Activated T-helper 17 cell treated with anti-CD3 and anti-CD28 coated beads, Interleukin-2, amount 50 U/mL, for 72 hours (primary cell): ENCODE measurements at regions not wholly inside any gene's neighbourhood (a gene's known extent, or its start where the extent isn't known, plus 50 kb on each side); places are given as distances from the start of the nearest gene placed in this dataset.

Experiments
- ATAC-seq: fragments of 150-1000 bp; cut with Tn5 transposase; replicated peaks from 2 replicates; pipeline ENCODE4 v1.10.0; 2021; ENCODE audit warnings: mild to moderate bottlenecking, moderate library complexity
- H3K27ac Mint-ChIP-seq: one replicate; pipeline ENCODE4 v1.8.0; 2022; ENCODE audit warnings: mixed read lengths
- H3K27me3 Mint-ChIP-seq: one replicate; pipeline ENCODE4 v1.8.0; 2022; ENCODE audit warnings: mixed read lengths
- H3K36me3 Mint-ChIP-seq: one replicate; pipeline ENCODE4 v1.8.0; 2022; ENCODE audit warnings: low read depth, mild to moderate bottlenecking, mixed read lengths
- H3K4me1 Mint-ChIP-seq: one replicate; pipeline ENCODE4 v1.8.0; 2022; ENCODE audit warnings: mixed read lengths
- H3K4me3 Mint-ChIP-seq: one replicate; pipeline ENCODE4 v1.8.0; 2022; ENCODE audit warnings: mild to moderate bottlenecking, mixed read lengths
- H3K9me3 Mint-ChIP-seq: one replicate; pipeline ENCODE4 v1.8.0; 2022; ENCODE audit warnings: mixed read lengths

DNA sequence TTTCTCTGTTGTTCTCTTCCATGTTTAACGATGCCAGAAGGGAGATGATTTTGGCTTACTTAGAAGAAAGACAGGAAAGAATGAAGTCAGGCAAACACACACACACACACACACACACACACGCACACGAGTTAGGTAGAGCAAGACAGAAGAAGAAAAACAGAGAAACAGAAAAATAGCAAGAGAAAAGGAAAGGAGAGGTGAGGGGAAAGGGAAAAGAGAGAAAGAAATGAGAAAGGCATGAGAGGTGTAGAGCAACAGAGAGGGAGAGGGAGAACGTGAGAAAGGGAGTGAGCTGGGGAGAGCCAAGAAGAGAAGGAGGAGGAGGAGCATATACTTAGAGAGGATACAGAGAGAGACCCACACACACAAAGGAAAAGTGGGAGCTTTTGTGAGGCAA, 385.3 kb downstream of the DOK5 start:
- ATAC-seq = no peak
- Mint-ChIP-seq H3K27ac (no peak overlapping the region), H3K36me3 (no peaks in the 10 kb centered on the region), H3K4me3 (no peak overlapping the region), H3K9me3 (peaks cover 18% of the 10 kb centered on the region), H3K27me3 (peaks cover 3% of the 10 kb centered on the region), H3K4me1 (no peaks in the 10 kb centered on the region)

DNA sequence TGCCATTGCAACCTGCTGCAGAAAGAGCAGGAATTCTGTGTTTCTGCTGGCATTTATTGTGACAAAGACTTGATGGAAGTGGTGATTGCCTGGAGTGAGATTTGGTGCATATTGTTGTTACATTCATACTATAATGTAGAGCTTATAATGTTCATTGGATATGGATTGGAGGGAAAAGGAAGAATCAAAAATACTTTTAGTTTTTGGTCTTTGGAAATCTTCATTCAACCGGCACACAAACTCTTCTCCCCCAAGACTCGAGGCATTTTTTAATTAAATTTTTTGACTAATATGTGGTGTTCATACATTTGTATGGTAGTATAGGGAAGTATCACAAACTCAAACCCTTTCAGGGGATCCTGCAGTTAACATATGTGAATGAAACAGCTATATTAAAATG, 380.8 kb downstream of the DOK5 start:
- H3K36me3 Mint-ChIP-seq = no peaks in the 10 kb centered on the region
- no peak overlapping the region for H3K4me3 Mint-ChIP-seq
- H3K4me1 Mint-ChIP-seq = no peaks in the 10 kb centered on the region
- no peak for ATAC-seq
- peaks cover 14% of the 10 kb centered on the region for H3K9me3 Mint-ChIP-seq
- H3K27me3 Mint-ChIP-seq = no peaks in the 10 kb centered on the region
- no peak overlapping the region for H3K27ac Mint-ChIP-seq

DNA sequence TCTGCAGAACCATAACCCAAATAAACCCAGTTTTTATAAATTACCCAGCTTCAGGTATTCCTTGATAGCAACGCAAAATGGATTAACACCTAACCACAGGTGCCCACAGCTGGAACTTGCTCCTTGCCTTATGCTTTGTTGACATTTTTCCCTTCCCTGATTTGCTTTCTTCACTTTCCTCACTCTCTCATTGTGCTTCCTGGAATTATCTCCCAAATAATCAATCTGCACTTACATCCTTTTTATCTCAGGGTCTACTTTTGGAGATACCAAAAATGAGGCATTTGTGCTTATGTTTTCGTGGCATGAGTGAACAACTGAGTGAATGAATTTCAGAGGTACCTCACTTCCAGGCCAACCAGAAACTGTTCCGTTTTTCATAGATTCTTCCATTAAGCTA, 374.3 kb downstream of the DOK5 start:
- H3K9me3 Mint-ChIP-seq = no peaks in the 10 kb centered on the region
- no peak for ATAC-seq
- H3K4me1 Mint-ChIP-seq = no peaks in the 10 kb centered on the region
- H3K4me3 Mint-ChIP-seq = no peak overlapping the region
- no peaks in the 10 kb centered on the region for H3K36me3 Mint-ChIP-seq
- H3K27ac Mint-ChIP-seq = no peak overlapping the region
- no peaks in the 10 kb centered on the region for H3K27me3 Mint-ChIP-seq

DNA sequence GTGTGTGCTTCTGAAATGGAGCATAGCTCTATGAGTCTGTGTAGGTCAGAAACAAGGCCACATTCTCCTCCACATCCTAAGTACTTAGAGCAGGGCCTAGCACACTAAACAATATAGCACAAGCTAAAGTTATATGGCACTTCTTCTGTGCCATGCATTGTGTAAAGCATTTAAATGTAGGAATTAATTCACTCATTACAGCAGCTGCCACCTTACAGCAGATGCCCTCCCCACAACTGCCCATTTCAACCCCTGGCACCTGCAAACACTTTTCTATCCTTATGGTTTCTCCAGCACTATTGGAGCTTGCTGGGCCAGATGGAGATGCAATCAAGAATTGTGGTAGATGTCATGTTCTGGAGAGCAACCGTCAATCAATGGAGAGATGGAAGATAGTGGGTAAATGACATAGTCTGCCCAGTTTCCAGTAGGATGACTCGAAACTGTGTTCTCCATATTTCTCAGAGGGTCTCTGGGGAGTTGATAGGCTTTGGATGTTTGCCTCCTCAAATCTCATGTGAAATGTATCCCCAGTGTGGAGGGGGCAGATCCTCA, 373.7 kb downstream of the DOK5 start:
- H3K27ac Mint-ChIP-seq = no peak overlapping the region
- no peak overlapping the region for H3K4me3 Mint-ChIP-seq
- ATAC-seq = no peak
- H3K9me3 Mint-ChIP-seq = no peaks in the 10 kb centered on the region
- no peaks in the 10 kb centered on the region for H3K27me3 Mint-ChIP-seq
- H3K36me3 Mint-ChIP-seq = no peaks in the 10 kb centered on the region
- H3K4me1 Mint-ChIP-seq = no peaks in the 10 kb centered on the region

DNA sequence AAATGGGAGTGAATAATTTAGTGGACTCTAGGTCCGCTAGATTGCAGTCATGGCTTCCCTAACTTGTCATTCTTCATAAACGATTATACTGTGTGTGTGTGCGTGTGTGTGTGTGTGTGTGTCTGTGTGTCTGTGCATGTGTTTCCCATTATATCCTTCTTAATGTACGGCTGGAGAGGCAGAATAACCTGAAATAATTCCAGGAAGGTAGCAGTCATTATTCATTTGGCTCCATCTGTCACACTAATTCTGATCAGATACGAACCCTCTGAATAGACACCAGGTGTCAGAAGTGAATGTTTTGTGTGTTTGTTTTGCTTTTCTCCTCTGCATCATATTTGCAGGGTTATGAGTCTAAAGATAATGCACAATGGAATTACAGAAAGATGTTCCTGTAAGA, 372.9 kb downstream of the DOK5 start:
- Mint-ChIP-seq H3K4me1 (no peaks in the 10 kb centered on the region), H3K9me3 (no peaks in the 10 kb centered on the region), H3K4me3 (no peak overlapping the region), H3K27ac (no peak overlapping the region), H3K27me3 (no peaks in the 10 kb centered on the region), H3K36me3 (no peaks in the 10 kb centered on the region)
- no peak for ATAC-seq

DNA sequence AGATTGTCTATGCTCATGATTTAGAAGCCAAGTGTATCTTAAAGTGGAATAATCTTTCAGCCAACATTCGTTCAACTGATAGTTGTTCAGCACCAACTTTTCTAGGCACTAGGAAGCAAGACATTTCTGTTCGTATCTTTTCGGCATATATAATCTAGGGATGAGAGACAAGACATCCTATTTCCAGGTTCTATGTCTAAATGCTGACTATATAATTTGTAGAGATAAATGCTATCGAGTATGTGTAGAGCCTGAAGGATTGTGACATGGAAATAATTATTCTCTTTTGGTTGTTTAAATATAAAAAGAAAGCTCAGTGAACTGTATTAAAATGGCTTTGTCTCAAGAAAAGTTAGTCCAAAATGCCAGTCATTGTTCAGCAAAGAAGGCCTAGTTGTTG, 371.6 kb downstream of the DOK5 start:
- H3K36me3 Mint-ChIP-seq = no peaks in the 10 kb centered on the region
- no peak overlapping the region for H3K27ac Mint-ChIP-seq
- no peaks in the 10 kb centered on the region for H3K9me3 Mint-ChIP-seq
- H3K27me3 Mint-ChIP-seq = no peaks in the 10 kb centered on the region
- H3K4me1 Mint-ChIP-seq = no peaks in the 10 kb centered on the region
- H3K4me3 Mint-ChIP-seq = no peak overlapping the region
- no peak for ATAC-seq

DNA sequence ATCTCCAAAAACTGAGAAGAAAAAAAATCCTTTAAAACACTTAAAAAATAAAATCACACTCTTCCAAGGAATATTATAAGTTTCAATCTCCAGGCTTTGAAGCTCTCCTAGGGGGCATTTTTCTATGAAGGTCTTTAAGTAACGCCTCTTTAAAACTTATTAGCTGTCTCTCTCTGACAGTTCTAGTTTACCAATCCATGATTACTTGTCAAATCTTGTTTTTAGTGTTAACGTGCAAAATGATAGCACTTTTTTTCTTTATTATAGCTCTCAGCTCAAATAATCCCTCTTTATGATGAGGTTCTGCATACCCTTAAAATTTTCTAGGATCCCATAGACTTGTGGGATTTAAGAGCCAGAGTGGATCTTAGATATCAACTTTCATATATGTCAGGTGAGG, 369.0 kb downstream of the DOK5 start:
- H3K4me3 Mint-ChIP-seq = no peak overlapping the region
- no peaks in the 10 kb centered on the region for H3K27me3 Mint-ChIP-seq
- H3K27ac Mint-ChIP-seq = no peak overlapping the region
- no peaks in the 10 kb centered on the region for H3K36me3 Mint-ChIP-seq
- no peaks in the 10 kb centered on the region for H3K9me3 Mint-ChIP-seq
- H3K4me1 Mint-ChIP-seq = no peaks in the 10 kb centered on the region
- ATAC-seq = no peak

DNA sequence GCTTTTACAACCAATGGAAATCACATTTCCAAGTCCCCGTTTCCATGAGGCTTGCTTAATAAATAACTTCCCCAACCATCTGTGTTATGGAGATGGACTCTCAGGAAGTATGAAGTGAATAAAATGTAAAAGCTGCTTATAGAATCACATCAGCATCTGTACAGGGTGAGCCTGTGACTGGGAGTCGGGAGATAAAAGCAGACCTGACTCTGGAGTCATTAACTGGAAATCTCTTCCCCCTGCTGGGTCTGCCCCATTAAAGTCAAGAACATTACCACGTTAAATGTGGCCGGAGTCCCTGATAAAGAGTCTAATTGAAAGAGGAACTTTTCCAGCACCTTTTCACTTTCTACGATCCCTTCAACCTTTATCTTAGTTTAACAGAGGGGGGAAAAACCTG, 368.5 kb downstream of the DOK5 start:
- ATAC-seq = no peak
- Mint-ChIP-seq H3K9me3 (no peaks in the 10 kb centered on the region), H3K4me3 (no peak overlapping the region), H3K27me3 (no peaks in the 10 kb centered on the region), H3K4me1 (no peaks in the 10 kb centered on the region), H3K36me3 (no peaks in the 10 kb centered on the region), H3K27ac (no peak overlapping the region)

DNA sequence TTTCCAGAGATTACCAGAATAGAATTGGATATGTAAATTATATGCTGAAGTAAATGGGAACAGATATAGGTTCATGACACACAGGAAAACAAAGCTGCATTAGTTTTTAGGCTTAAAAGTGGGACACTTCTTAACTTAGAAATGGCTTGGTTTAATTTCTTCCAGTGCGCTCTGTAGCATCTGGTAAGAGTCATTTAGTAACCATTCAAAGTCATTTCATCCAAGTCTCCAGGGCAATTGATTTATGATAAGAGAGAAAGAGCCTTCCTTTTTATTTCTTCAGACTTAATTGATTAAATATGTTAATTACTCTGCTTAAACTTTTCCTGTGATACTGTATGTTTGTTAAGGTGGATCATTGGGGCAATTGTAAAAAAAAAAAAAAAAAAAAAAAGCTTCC, 368.0 kb downstream of the DOK5 start:
- H3K27me3 Mint-ChIP-seq = no peaks in the 10 kb centered on the region
- no peak overlapping the region for H3K4me3 Mint-ChIP-seq
- no peaks in the 10 kb centered on the region for H3K36me3 Mint-ChIP-seq
- no peak overlapping the region for H3K27ac Mint-ChIP-seq
- no peak for ATAC-seq
- H3K4me1 Mint-ChIP-seq = no peaks in the 10 kb centered on the region
- no peaks in the 10 kb centered on the region for H3K9me3 Mint-ChIP-seq

DNA sequence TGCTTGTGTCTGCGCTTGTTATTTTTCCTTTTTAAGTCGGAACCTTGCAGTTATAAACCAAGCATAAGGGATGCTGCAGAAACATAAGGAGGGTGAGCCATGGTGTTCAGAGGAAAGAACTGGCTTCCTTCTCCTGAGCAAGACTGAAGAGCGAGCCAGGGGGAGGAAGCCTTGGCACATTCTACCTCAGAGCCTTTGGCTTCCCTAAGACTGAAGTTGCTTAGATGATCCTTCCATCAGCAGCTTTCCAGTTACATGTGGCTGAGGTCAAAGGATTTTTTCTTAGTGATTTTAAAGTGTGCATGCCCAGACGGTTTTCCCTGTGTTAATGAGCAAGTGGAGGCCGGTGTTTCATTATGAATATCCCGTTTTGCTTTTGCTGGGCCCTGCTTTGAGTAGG, 363.8 kb downstream of the DOK5 start:
- Mint-ChIP-seq H3K9me3 (no peaks in the 10 kb centered on the region), H3K4me3 (no peak overlapping the region)

DNA sequence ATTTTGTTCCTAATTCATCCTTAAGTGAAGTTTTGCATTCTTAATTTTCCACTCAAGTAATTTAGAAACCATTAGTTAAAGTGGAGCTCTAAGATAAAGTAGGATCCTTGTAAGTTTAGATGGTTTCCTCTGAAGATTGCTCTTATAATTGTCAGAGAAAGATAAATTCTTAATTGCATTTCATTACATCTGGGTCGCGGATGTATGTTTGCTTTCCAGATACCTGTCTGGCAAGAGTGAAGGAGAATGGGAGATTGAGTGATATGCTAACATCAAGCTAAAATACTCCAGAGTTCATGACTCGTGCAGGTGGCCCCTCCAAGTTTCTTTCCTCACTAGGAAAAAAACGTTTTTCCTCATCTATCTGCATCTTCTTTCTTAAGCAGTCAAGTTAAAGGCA, 361.8 kb downstream of the DOK5 start:
- no peak for ATAC-seq
- no peaks in the 10 kb centered on the region for H3K27me3 Mint-ChIP-seq
- H3K36me3 Mint-ChIP-seq = no peaks in the 10 kb centered on the region
- no peak overlapping the region for H3K27ac Mint-ChIP-seq
- H3K4me1 Mint-ChIP-seq = no peaks in the 10 kb centered on the region
- H3K4me3 Mint-ChIP-seq = no peak overlapping the region
- H3K9me3 Mint-ChIP-seq = peaks cover 3% of the 10 kb centered on the region

More for the DNA sequence above, 363.8 kb downstream of the DOK5 start:
- Mint-ChIP-seq H3K36me3 (no peaks in the 10 kb centered on the region), H3K27ac (no peak overlapping the region), H3K4me1 (no peaks in the 10 kb centered on the region), H3K27me3 (no peaks in the 10 kb centered on the region)
- ATAC-seq = no peak

DNA sequence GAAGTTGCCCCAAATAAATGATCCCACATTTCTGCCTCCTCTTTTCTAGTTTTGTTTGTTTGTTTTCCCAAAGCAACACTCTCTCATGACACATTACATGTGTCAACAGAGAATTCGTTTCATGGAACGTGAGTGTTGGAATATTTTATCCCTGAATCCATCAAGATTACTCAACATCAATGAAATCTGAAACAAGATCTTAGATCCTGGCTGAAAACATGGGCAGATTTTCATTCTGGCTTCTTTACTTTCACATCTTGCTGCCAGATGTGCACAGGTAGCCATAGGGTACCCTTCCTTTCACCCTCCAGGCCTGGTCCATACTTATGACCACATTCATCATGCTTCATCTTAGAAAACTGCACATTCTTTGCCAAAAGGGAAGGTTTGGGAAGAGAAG, 347.0 kb downstream of the DOK5 start:
- H3K9me3 Mint-ChIP-seq = peaks cover 6% of the 10 kb centered on the region
- no peak overlapping the region for H3K4me3 Mint-ChIP-seq
- no peaks in the 10 kb centered on the region for H3K4me1 Mint-ChIP-seq
- no peaks in the 10 kb centered on the region for H3K27me3 Mint-ChIP-seq
- no peak overlapping the region for H3K27ac Mint-ChIP-seq
- ATAC-seq = no peak
- H3K36me3 Mint-ChIP-seq = no peaks in the 10 kb centered on the region

DNA sequence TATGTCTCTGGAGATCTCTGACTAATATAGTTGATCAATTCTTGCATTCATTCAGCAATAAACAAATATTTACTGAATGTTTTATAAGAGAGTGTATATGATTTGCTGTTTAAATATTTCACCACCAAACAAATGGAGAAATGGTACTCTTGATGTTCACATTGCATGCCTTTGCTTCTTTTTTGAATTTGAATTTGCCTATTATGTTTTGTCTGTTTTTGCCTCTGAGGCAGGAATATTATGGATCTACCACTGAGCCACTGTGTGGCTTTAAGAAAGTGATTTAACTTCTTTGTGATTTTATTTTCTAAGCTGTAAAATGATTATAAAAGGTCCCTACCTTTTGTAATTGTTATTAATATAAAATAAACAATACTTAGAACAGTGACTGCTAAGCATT, 345.0 kb downstream of the DOK5 start:
- Mint-ChIP-seq H3K27ac (no peak overlapping the region), H3K9me3 (no peaks in the 10 kb centered on the region), H3K36me3 (no peaks in the 10 kb centered on the region), H3K4me1 (no peaks in the 10 kb centered on the region), H3K27me3 (no peaks in the 10 kb centered on the region), H3K4me3 (no peak overlapping the region)
- ATAC-seq = no peak

DNA sequence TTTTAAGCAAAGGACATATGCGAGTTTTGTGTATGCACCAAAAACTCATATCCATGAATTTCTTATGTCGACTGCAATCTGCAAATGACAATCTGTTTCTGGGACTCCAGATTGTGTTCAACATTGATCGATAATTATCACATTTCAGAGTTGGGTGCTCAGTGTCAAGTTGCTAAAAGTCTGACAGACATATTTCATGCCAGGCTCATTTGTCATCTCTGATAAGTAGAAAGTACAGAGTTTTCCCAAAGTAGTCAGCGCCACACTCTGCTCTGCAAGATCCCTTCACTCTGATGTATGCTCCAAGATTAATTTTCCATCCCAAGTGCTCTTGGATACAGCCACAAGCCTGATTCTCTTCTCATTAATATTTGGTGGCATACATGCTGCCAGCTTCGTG, 331.1 kb downstream of the DOK5 start:
- H3K4me3 Mint-ChIP-seq = no peak overlapping the region
- H3K36me3 Mint-ChIP-seq = no peaks in the 10 kb centered on the region
- H3K9me3 Mint-ChIP-seq = no peaks in the 10 kb centered on the region
- H3K4me1 Mint-ChIP-seq = no peaks in the 10 kb centered on the region
- H3K27ac Mint-ChIP-seq = no peak overlapping the region
- no peaks in the 10 kb centered on the region for H3K27me3 Mint-ChIP-seq
- ATAC-seq = no peak

DNA sequence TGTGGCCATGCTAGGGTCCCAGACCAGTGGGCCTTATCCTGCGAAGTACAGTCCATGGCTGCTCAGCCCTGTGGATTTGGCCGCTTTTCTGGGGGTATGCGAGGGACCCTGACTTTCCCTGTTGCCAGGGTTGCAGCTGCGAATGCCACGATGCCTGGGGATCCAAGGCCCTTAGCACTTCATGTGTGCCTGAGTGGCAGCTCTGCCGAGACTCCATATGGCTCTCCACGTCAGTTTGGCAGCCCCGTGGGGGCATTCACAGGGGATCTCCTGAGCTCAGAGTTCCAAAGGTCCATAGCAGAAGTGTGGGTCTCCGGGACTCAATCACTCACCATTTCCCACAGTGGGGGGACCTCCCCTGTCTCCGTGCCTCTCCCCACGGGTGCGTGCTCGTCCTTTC, 319.5 kb downstream of the DOK5 start:
- Mint-ChIP-seq H3K4me3 (no peak overlapping the region), H3K27ac (no peak overlapping the region), H3K36me3 (no peaks in the 10 kb centered on the region), H3K4me1 (no peaks in the 10 kb centered on the region), H3K27me3 (no peaks in the 10 kb centered on the region), H3K9me3 (peaks cover 15% of the 10 kb centered on the region)
- no peak for ATAC-seq

DNA sequence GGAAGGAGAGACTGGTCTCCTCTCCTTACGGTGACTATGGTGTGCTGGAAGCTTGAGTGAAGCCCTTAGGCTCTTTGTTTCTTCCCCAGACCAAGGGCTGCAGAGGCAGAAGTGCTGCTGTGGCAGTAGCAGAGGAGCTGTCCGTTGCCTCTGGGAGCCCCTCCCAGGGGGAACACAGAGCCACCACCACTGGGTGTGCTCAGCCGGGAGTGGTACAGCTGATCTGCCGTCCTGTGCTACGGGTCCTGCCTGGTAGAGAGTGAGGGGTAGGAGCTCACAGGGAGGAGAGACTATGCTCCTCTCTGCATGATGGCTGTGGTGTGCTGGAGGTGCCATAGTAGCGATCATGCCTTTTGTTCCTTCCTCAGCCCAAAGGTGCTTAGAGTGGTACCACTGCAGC, 318.7 kb downstream of the DOK5 start:
- Mint-ChIP-seq H3K27me3 (no peaks in the 10 kb centered on the region), H3K27ac (no peak overlapping the region), H3K4me3 (no peak overlapping the region), H3K9me3 (peaks cover 17% of the 10 kb centered on the region), H3K4me1 (no peaks in the 10 kb centered on the region), H3K36me3 (no peaks in the 10 kb centered on the region)
- ATAC-seq = no peak
